Stimulated activated CD8-positive, alpha-beta memory T cell treated with anti-CD3 and anti-CD28 coated beads, Interleukin-15, amount 100 ng/mL, for 48 hours (primary cell): ENCODE measurements at regions not wholly inside any gene's neighbourhood (a gene's known extent, or its start where the extent isn't known, plus 50 kb on each side); places are given as distances from the start of the nearest gene placed in this dataset.

Source experiments
- DNase-seq, 2 donors: peaks; one replicate each; pipeline ENCODE4 v3.0.0-alpha.2; 2020; ENCODE audit warnings: low read depth in 2 of 2

- no peak for DNase-seq
These were observed 103.3 kb upstream of the PRR23E start for GRCh38 chr3:127089486-127090145.

- no peak for DNase-seq
These were observed 102.4 kb upstream of the PRR23E start for GRCh38 chr3:127090218-127091160.

DNA sequence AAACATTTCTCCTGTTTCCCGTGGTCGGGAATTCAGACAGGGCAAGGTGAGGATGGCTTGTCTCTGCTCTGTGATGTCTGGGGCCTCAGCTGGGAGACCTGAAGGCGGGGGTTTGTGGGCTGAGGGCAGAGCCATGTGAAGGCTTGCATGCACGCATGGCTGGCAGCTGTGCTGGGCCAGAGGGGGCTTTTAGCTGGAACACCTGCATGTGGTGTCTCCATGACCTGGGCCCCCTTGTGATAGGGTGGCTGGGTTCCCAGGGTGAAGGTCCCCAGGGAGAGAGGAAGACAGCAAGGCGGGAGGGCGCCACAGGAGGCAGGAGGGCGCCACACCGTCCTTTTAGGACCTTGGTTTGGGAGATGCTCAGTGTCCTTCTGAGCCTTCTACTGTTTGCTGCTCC, 101.6 kb upstream of the PRR23E start:
- no peak for DNase-seq

DNA sequence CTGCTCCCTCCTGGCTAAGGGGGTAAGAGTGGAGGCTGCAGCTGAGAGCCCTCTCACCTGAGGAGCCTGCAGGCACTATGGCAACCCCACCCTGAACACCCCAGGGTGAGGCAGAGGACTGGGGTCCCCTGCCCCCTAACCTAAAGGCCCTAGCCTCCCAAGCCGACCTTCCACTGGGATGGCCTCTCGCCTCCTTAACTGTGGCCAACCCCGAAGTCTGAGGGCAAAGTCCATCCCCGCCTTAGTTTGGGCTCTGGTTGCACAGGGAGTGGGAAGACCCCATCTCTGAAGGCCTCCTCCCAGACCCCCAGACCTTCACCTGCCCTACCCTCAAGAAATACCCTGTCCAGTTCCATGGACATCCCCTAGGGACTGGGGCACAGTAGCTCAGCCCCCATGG, 100.6 kb upstream of the PRR23E start:
- no peak for DNase-seq

DNA sequence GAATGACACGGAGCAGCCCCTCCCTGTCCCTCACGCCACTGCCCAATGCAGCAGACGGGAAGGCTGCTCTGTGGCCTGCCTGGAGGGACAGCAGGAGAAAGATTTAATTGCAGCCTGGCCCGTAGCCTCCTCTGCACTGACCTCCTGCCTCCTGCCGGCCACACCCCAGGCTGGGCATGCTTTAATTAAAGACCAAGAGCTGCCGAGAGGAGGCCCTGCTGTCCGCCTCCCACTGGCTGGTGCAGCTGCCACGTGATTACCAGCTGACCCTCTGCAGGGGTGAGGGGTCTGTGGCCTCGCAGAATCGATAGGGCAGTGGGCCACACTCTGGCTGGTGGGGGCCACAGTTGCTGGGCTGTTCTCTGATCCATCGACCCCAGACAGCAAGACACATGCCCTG, 100.2 kb upstream of the PRR23E start:
- DNase-seq, result no peak

- DNase-seq, result no peak
These were observed 99.6 kb upstream of the PRR23E start for GRCh38 chr3:127093312-127093711.

DNA sequence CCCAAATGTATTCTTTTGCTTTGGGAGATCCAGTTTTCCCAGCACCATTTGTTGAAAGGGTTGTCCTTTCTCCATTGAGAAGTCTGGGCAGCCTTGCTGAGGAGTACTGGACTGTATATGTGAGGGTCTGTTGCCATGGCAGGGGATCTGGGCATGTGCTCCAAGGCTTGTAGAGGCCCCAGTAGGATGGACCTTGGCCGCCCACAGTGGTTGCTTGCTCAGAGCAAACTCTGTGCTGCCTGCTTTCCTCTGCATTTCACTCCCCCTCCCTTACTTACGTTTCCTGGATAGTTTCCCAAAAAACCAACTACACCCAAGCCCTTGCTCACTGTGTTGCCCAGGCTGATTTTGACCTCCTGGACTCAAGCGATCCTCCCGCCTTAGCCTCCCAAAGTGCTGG, 97.2 kb upstream of the PRR23E start:
- DNase-seq, result no peak

GRCh38 chr3:127096256-127097071, 96.5 kb upstream of the PRR23E start:
- no peak for DNase-seq

GRCh38 chr3:127097072-127097405, 95.9 kb upstream of the PRR23E start:
- no peak for DNase-seq

DNA sequence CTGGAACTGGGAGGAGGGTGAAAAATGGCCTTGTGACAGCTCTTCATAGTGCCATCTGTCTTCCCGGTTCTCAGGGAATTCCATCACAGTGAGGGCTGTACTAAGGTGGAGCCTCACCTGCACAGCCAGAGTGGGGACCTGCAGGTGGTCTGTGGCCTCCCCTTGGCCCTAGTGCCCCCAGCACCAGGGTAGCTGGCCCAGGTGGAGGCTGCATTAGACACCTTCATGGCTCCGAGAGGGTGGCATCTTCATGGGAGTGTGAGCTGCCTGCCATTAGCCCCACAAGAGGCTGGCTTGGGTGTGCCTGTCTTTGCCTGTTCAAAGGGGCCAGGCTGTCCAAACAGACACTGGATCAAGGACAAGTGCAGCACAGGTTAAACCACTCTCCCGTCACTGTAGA, 95.5 kb upstream of the PRR23E start:
- no peak for DNase-seq

- DNase-seq, result no peak
These were observed 92.9 kb upstream of the PRR23E start for GRCh38 chr3:127099982-127100381.

- DNase-seq, result no peak
These were observed 92.2 kb upstream of the PRR23E start for GRCh38 chr3:127100459-127101410.

DNA sequence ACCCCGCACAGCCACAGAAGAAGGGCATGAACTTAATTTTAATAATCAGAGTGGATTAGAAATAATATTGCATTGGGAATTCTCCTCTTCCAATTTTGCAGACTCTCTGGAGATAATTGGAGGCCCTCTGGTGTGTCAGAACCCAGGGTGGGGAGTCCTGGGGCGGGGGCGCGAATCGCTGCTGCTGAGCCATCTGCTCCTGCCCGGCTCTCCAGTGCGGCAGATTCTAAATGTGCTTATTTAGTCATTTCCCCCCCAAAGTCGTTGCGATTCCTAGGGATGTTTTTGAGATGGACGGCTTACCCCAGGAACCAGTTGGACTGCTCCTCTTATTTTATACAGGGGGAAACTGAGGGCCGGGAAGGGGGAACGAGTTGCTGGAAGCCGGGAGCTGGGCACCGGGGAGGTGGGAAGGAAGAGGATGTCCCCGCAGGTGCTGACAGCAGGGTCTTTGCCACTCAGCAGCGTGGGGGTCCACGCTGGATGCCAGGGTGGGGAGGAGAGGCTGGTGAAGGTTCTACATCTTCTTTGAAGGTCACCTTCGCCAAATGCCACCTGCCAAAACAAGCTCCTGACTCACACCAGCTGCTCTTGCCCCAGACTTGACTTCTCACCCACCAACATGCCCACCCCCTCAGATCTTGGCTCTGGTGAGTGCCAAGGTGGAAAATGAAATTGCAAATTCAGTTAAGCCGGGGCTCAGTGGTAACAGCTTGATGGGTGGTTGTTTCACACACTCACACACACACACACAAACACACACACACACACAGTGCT, 91.3 kb upstream of the PRR23E start:
- no peak for DNase-seq

DNA sequence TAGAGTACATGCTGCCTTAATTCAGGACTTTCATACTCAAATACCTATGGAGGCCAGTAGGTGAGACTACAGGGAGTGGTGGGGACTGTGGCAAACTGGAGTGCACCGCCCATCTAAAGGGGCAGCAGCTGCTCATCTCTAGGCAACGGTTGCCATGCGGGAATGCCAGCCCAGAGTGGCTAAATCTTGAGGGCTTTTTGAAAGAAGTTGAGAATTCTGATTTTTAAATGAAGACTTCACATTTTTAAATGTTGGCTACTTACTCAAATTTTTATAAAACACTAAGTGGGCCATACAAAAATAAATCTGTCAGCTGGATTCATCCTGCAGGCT, 90.8 kb upstream of the PRR23E start:
- DNase-seq, result no peak

DNA sequence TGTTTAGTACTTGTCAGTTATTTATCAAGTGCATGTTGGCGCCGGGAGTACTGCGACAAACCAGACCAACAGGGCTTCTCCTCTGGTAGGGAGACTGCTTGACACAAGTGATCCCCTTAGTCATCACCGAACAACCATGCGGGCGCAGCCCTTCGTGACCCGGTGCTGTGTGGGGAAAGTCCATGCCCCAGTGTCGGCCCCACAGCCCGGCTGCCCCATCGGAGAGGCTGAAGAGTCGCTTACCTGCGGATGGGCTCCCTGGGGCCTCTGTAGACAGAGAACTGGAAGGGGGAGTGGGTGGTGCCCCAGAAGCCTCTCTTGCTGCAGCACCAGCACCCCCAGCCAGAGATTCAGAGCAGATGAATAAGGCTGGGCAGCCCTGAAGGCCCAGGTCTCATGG, 90.3 kb upstream of the PRR23E start:
- no peak for DNase-seq

GRCh38 chr3:127103080-127103479, 89.9 kb upstream of the PRR23E start:
- DNase-seq, result no peak

- DNase-seq, result no peak
These were observed 88.3 kb upstream of the PRR23E start for GRCh38 chr3:127104586-127104985.

GRCh38 chr3:127105587-127105986, 87.3 kb upstream of the PRR23E start:
- DNase-seq, result no peak

DNA sequence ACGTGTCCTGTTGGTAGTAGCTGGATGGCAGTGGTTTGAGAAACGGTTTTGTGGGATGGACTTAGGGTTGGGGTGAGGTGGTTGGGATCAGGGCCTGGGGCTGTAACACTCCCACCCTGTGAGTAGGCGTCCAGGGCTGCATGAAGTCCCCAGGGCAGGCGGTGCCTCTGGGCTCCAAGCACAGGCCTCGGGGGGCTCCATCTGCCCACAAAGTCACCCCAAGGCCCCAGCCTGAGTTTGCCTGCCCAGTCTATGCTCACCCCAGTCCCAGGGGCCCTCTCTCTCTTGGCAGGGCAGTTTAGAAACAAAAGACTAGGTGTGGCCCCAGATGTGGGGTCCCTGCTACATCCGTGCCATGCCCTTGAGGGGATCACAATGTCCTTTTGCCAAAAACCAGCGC, 86.9 kb upstream of the PRR23E start:
- no peak for DNase-seq

- no peak for DNase-seq
These were observed 86.5 kb upstream of the PRR23E start for GRCh38 chr3:127106456-127106855.

DNA sequence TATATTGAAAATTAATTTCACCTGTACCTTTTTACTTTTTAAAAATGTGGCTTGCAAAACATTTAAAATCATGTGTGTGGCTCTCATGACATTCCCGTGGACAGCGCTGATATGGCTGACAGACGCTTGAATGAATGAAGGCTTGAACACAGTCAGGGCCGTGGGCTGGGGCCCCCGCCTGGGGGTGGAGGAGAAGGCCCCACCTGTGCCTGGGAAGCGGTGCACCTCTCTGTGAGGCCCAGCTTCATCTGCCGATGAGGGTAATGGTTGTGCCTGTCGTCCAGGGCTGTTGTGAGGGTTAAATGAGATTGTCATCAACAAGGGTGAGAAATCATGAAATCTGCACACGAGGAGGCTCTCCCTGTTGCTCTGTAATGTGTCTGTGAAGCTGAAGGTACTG, 85.9 kb upstream of the PRR23E start:
- no peak for DNase-seq
